Activated CD8-positive, alpha-beta memory T cell treated with anti-CD3 and anti-CD28 coated beads, Interleukin-2, amount 50 U/mL, for 1 hour (primary cell): ENCODE measurements at regions not wholly inside any gene's neighbourhood (a gene's known extent, or its start where the extent isn't known, plus 50 kb on each side); places are given as distances from the start of the nearest gene placed in this dataset.

Source experiments
- DNase-seq: peaks from one replicate; pipeline ENCODE4 v3.0.0-alpha.2; 2020; ENCODE audit errors: extremely low read depth

- DNase-seq: no peak
Measured at GRCh38 chr2:60097298-60097697, 456.2 kb downstream of the BCL11A start.

- no peak for DNase-seq
Measured at GRCh38 chr2:60096556-60096955, 456.9 kb downstream of the BCL11A start.

- no peak for DNase-seq
Measured at GRCh38 chr2:60095903-60096302, 457.6 kb downstream of the BCL11A start.

- DNase-seq: no peak
Measured at GRCh38 chr2:60095202-60095815, 458.1 kb downstream of the BCL11A start.

- no peak for DNase-seq
Measured at GRCh38 chr2:60094450-60094929, 459.0 kb downstream of the BCL11A start.

- DNase-seq: no peak
Measured at GRCh38 chr2:60092781-60093180, 460.7 kb downstream of the BCL11A start.

GRCh38 chr2:60091894-60092293, 461.6 kb downstream of the BCL11A start:
- no peak for DNase-seq

- DNase-seq: no peak
Measured at GRCh38 chr2:60091266-60091665, 462.2 kb downstream of the BCL11A start.

- no peak for DNase-seq
Measured at GRCh38 chr2:60079562-60079961, 473.9 kb downstream of the BCL11A start.

- DNase-seq: no peak
Measured at GRCh38 chr2:60075048-60075447, 478.4 kb downstream of the BCL11A start.

GRCh38 chr2:60073201-60073600, 480.3 kb downstream of the BCL11A start:
- no peak for DNase-seq

GRCh38 chr2:60072609-60073008, 480.8 kb downstream of the BCL11A start:
- DNase-seq: no peak

- no peak for DNase-seq
Measured at GRCh38 chr2:60071490-60071831, 482.0 kb downstream of the BCL11A start.

GRCh38 chr2:60070736-60071489, 482.5 kb downstream of the BCL11A start:
- no peak for DNase-seq

- no peak for DNase-seq
Measured at GRCh38 chr2:60070196-60070595, 483.3 kb downstream of the BCL11A start.

- no peak for DNase-seq
Measured at GRCh38 chr2:60068755-60069154, 484.7 kb downstream of the BCL11A start.

- no peak for DNase-seq
Measured at GRCh38 chr2:60067006-60067405, 486.4 kb downstream of the BCL11A start.

GRCh38 chr2:60066096-60066839, 487.2 kb downstream of the BCL11A start:
- DNase-seq: no peak

GRCh38 chr2:60064687-60065389, 488.6 kb downstream of the BCL11A start:
- DNase-seq: no peak

- no peak for DNase-seq
Measured at GRCh38 chr2:60058781-60059180, 494.7 kb downstream of the BCL11A start.

- DNase-seq: no peak
Measured at GRCh38 chr2:60054571-60055340, 498.7 kb downstream of the BCL11A start.
